Frontal cortex (tissue), 3 donors: ENCODE measurements at regions not wholly inside any gene's neighbourhood (a gene's known extent, or its start where the extent isn't known, plus 50 kb on each side); places are given as distances from the start of the nearest gene placed in this dataset.

Source experiments
- DNase-seq, 2 donors: peaks; one replicate each; pipeline ENCODE4 v3.0.0; 2012; ENCODE audit warnings: low spot score in 2 of 2
- FAIRE-seq: peaks from 2 replicates; lab custom pipeline; 2012; peaks lifted over from hg19 to GRCh38; lab: Jason Lieb, UNC
- donor health status: control.
- donor health status: control.
- donor health status: control.

GRCh38 chr9:3001311-3001710 lies 157.4 kb upstream of the PUM3 start:
- no peak for DNase-seq
- no peak for FAIRE-seq

- DNase-seq (no peak), FAIRE-seq (no peak)
Measured at GRCh38 chr9:2992427-2992826, 148.5 kb upstream of the PUM3 start.

- DNase-seq = no peak
- FAIRE-seq = no peak
Measured at GRCh38 chr9:2991292-2991691, 147.4 kb upstream of the PUM3 start.

DNA sequence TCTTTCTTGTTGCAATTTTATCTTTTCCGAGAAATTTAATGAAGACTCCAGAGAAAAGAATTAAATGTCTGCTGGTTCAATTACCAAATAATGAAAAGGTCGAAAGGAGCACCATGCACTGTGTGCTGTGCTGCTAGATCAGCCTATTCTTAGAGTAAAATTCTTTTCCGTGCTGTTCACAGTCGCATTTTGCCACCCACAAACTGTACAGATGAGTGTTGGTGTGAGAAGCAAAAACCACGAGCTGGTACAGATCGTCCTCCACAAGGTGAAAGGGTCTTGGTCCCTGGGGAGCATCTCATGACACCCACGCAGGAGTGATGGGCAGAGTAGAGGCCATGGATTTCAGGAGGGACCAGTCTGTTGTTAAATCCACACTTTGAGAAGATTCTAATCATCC lies 143.8 kb upstream of the PUM3 start:
- FAIRE-seq (no peak), DNase-seq (no peak)

DNA sequence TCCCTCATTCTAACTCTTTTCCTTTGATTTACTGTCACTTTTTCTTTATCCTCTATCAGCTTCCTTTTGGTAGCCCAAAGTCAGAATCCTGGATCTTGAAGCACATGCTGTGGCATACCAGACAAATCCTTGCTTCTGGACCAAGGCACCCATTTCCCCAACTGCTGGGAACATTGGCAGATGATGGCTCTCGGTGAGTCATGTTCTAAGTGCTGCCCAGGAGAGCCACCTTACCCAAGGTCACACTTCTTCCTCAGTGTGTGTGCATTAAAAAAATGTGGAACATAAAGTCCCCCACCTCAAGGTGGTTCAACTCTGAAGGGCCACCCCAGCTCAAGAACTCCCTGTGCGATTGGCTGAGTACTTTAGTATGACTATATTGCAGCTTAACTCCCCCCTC lies 141.4 kb upstream of the PUM3 start:
- DNase-seq (no peak), FAIRE-seq (no peak)

DNA sequence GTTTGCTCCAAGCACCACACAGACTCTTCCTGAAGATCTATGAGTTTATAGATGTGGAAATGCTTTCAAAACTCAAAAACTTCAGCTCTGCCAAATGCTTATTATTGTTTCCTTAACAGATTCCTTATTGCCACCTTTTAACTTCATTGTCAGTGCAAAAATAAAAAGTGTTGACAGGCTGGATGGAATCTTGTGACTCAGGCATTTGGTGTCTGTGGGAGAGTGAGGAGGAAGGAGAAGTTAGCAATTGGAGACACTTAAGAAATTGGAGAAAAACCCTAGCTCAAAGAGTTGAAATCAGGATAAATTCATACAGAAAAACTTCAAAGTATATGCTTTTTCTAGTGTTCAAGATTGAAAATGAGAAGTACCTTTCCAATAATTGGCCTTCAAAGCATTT lies 140.6 kb upstream of the PUM3 start:
- DNase-seq (no peak), FAIRE-seq (no peak)

- DNase-seq (no peak), FAIRE-seq (no peak)
Measured at GRCh38 chr9:2979957-2980610, 136.2 kb upstream of the PUM3 start.

DNA sequence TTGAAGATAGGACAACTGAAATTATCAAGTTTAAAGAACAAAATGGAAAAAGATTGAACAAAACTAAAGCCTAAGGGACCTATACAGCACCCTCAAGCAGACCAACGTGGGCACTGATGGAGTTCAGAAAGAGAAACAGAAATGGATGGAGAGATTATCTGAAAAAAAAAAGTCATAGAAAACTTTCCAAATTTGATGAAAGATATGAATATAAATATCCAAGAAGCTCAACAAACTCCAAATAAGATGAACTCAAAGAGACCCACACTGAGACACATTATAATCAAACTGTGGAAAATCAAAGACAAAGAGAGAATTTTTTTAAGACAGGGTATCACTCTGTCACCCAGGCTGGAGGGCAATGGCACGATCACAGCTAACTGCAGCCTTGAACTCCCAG lies 128.6 kb upstream of the PUM3 start:
- no peak for DNase-seq
- no peak for FAIRE-seq

DNA sequence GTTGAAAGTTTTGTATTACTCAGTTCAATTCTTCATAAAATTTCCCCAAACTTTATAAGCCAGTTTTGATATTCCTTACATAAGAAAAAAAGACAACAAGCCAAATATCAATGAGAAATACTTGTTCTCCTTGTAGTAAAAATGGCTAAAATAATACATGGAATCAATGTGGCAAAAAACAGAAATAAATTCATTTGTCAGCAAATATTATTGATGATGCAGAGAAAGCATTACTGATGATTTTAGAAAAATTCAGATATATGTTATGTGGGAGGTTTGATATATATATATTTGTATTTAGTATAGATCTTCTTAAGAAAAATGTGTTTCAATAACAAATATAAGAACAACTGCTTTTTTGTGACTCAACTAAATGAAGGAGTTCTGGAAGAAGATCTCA lies 127.0 kb upstream of the PUM3 start:
- FAIRE-seq (peak; percentile 55), DNase-seq (no peak)

GRCh38 chr9:2967766-2968165 lies 123.9 kb upstream of the PUM3 start:
- FAIRE-seq = no peak
- no peak for DNase-seq

- DNase-seq (no peak), FAIRE-seq (no peak)
Measured at GRCh38 chr9:2966565-2967300, 122.8 kb upstream of the PUM3 start.

- no peak for DNase-seq
- no peak for FAIRE-seq
Measured at GRCh38 chr9:2964470-2964869, 120.6 kb upstream of the PUM3 start.

- DNase-seq = no peak
- no peak for FAIRE-seq
Measured at GRCh38 chr9:2963307-2963706, 119.4 kb upstream of the PUM3 start.

GRCh38 chr9:2962471-2963172 lies 118.7 kb upstream of the PUM3 start:
- no peak for DNase-seq
- no peak for FAIRE-seq

DNA sequence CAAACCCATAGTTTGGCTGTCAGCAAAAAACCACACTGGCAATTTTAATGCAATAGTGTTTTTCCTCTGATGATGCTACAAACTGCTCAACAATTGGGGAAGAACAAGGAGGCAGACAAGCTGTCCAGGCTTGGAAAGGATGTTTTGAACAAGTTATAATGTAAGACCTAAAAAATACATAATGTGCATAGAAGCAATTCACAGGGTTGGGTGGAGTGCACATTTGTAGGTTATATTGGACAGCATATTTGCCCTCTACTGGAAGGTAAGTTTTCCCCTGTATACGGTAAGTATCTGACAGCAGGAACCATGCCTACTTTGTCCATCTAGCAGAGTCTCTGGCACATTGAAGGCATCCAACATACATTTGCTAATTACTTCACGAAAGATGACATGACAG lies 114.3 kb upstream of the PUM3 start:
- DNase-seq (no peak), FAIRE-seq (no peak)

- no peak for FAIRE-seq
- DNase-seq = no peak
Measured at GRCh38 chr9:2957656-2958200, 113.8 kb upstream of the PUM3 start.

- no peak for DNase-seq
- FAIRE-seq = no peak
Measured at GRCh38 chr9:2955575-2955974, 111.7 kb upstream of the PUM3 start.

DNA sequence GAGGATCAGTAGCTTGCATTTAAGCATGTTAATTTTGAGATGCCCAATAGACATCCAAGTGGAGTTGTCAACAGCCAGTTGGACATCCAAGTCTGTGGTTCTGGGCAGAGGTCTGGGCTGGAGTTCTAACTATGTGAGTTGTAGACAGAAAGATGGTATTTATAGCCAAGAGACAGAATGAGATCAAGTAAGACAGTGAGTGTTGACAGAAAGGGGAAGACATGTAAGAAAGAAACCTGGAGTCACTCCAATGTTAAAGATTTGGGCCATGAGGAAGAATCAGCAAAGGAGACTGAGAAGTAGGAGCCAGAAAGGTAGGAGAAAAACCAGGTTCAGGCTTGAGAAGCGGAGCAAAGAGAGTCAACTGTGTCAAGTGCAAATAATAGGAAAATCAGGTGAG lies 95.5 kb upstream of the PUM3 start:
- DNase-seq (no peak), FAIRE-seq (no peak)

- FAIRE-seq (no peak), DNase-seq (no peak)
Measured at GRCh38 chr9:2936221-2936620, 92.3 kb upstream of the PUM3 start.

GRCh38 chr9:2934883-2935282 lies 91.0 kb upstream of the PUM3 start:
- FAIRE-seq = no peak

GRCh38 chr9:2934241-2934650 lies 90.4 kb upstream of the PUM3 start:
- no peak for FAIRE-seq

More at GRCh38 chr9:2934883-2935282, 91.0 kb upstream of the PUM3 start:
- DNase-seq = no peak

More at GRCh38 chr9:2934241-2934650, 90.4 kb upstream of the PUM3 start:
- no peak for DNase-seq
